Natural killer cell treated with Interleukin-12 subunit alpha and Interleukin-12 subunit beta and Interleukin-15 and Interleukin-18, amount 100 ng/mL, for 72 hours (primary cell): ENCODE measurements at regions not wholly inside any gene's neighbourhood (a gene's known extent, or its start where the extent isn't known, plus 50 kb on each side); places are given as distances from the start of the nearest gene placed in this dataset.

Experiments used
- ATAC-seq, 2 donors: fragments of 150-1000 bp; cut with Tn5 transposase in 1 of 2; sonication (Bioruptor Pico), chemical (Tn5 transposase) in 1 of 2; 2 replicates each; pipeline ENCODE4 v1.10.0; 2021
- DNase-seq: peaks from one replicate; pipeline ENCODE4 v3.0.0; 2022; ENCODE audit warnings: low spot score
- H3K27ac Mint-ChIP-seq, 2 donors: 1 replicate in 1 of 2; 2 replicates in 1 of 2; pipeline ENCODE4 v1.8.0; 2022; ENCODE audit warnings: mixed read lengths in 2 of 2, mild to moderate bottlenecking in 1 of 2, moderate library complexity in 1 of 2
- H3K27me3 Mint-ChIP-seq, 2 donors: 1 replicate in 1 of 2; 2 replicates in 1 of 2; pipeline ENCODE4 v1.8.0; 2022; ENCODE audit warnings: mixed read lengths in 2 of 2
- H3K36me3 Mint-ChIP-seq: one replicate; pipeline ENCODE4 v1.8.0; 2022; ENCODE audit warnings: mixed read lengths
- H3K4me1 Mint-ChIP-seq, 2 donors: 1 replicate in 1 of 2; 2 replicates in 1 of 2; pipeline ENCODE4 v1.8.0; 2022; ENCODE audit warnings: low read depth in 2 of 2, mixed read lengths in 2 of 2, mild to moderate bottlenecking in 1 of 2
- H3K4me3 Mint-ChIP-seq: one replicate; pipeline ENCODE4 v1.8.0; 2022; ENCODE audit warnings: mixed read lengths
- H3K9me3 Mint-ChIP-seq: 2 replicates; pipeline ENCODE4 v1.8.0; 2022; ENCODE audit warnings: mixed read lengths

- DNase-seq (no peak), ATAC-seq (no peak)
- H3K36me3 Mint-ChIP-seq = no peaks in the 10 kb centered on the region
- no peak overlapping the region for H3K4me3 Mint-ChIP-seq
- H3K27ac Mint-ChIP-seq = no peak overlapping the region
- peaks cover 24 to 46% of the 10 kb centered on the region in 2 donors for H3K27me3 Mint-ChIP-seq
- H3K4me1 Mint-ChIP-seq = peaks cover 0 to 6% of the 10 kb centered on the region in 2 donors
- H3K9me3 Mint-ChIP-seq = no peaks in the 10 kb centered on the region
These were observed 69.6 kb downstream of the ADRA2C start for GRCh38 chr4:3835527-3836405.

- ATAC-seq (no peak), DNase-seq (no peak)
- H3K27me3 Mint-ChIP-seq = peaks cover 25 to 49% of the 10 kb centered on the region in 2 donors
- H3K27ac Mint-ChIP-seq = no peak overlapping the region
- peaks cover 0 to 6% of the 10 kb centered on the region in 2 donors for H3K4me1 Mint-ChIP-seq
- no peak overlapping the region for H3K4me3 Mint-ChIP-seq
- no peaks in the 10 kb centered on the region for H3K36me3 Mint-ChIP-seq
- no peaks in the 10 kb centered on the region for H3K9me3 Mint-ChIP-seq
These were observed 70.2 kb downstream of the ADRA2C start for GRCh38 chr4:3836406-3836755.

GRCh38 chr4:3836756-3837601 is 70.8 kb downstream of the ADRA2C start:
- no peak overlapping the region for H3K27ac Mint-ChIP-seq
- no peak overlapping the region for H3K4me3 Mint-ChIP-seq
- ATAC-seq = peak; percentile 16 to 29
- peaks cover 31 to 53% of the 10 kb centered on the region in 2 donors for H3K27me3 Mint-ChIP-seq
- DNase-seq = no peak
- no peaks in the 10 kb centered on the region for H3K9me3 Mint-ChIP-seq
- peaks cover 0 to 6% of the 10 kb centered on the region in 2 donors for H3K4me1 Mint-ChIP-seq
- H3K36me3 Mint-ChIP-seq = no peaks in the 10 kb centered on the region

- H3K9me3 Mint-ChIP-seq = no peaks in the 10 kb centered on the region
- DNase-seq (no peak), ATAC-seq (peak in 1 of 2 donors; percentile 48)
- peaks cover 24 to 42% of the 10 kb centered on the region in 2 donors for H3K27me3 Mint-ChIP-seq
- H3K27ac Mint-ChIP-seq = no peak overlapping the region
- H3K4me1 Mint-ChIP-seq = peaks cover 0 to 6% of the 10 kb centered on the region in 2 donors
- H3K4me3 Mint-ChIP-seq = no peak overlapping the region
- H3K36me3 Mint-ChIP-seq = no peaks in the 10 kb centered on the region
These were observed 72.5 kb downstream of the ADRA2C start for GRCh38 chr4:3838437-3839380.

DNA sequence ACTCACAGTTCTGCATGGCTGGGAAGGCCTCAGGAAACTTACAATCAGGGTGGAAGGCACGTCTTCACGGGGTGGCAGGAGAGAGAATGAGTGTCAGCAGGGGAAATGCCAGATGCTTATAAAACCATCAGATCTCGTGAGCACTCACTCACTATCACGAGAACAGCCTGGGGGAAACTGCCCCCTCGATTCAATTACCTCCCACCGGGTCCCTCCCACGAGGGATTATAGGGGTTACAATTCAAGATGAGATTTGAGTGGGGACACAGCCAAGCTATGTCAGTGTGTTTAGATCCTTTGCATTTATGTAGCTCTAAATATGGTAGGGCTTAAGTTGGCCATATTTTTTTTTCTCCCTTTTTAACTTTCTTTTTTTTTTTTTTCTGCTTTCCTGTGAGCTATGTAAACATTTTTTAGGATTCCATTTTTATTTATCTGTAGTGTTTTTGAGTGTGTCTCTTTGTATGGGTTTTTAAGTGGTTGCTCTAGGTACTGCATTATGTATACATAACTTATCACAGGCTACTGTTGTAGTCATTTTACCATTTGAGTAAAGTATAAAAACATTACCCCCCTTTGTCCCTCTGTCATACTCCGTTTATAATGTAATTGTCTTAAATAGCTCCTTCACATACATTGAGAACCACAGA is 79.0 kb downstream of the ADRA2C start:
- ATAC-seq = no peak
- H3K9me3 Mint-ChIP-seq = no peaks in the 10 kb centered on the region
- H3K36me3 Mint-ChIP-seq = no peaks in the 10 kb centered on the region
- H3K27me3 Mint-ChIP-seq = peaks cover 28 to 43% of the 10 kb centered on the region in 2 donors
- DNase-seq = no peak
- H3K27ac Mint-ChIP-seq = no peak overlapping the region
- no peaks in the 10 kb centered on the region for H3K4me1 Mint-ChIP-seq
- no peak overlapping the region for H3K4me3 Mint-ChIP-seq

- Mint-ChIP-seq H3K36me3 (no peaks in the 10 kb centered on the region), H3K4me1 (no peaks in the 10 kb centered on the region), H3K9me3 (no peaks in the 10 kb centered on the region), H3K27ac (no peak overlapping the region), H3K4me3 (no peak overlapping the region), H3K27me3 (peaks cover 31 to 43% of the 10 kb centered on the region in 2 donors)
- DNase-seq (no peak), ATAC-seq (no peak)
These were observed 79.7 kb downstream of the ADRA2C start for GRCh38 chr4:3845744-3846429.

GRCh38 chr4:3847211-3847940 is 81.2 kb downstream of the ADRA2C start:
- no peaks in the 10 kb centered on the region for H3K4me1 Mint-ChIP-seq
- H3K27me3 Mint-ChIP-seq = peaks cover 30 to 36% of the 10 kb centered on the region in 2 donors
- H3K27ac Mint-ChIP-seq = no peak overlapping the region
- H3K36me3 Mint-ChIP-seq = no peaks in the 10 kb centered on the region
- no peaks in the 10 kb centered on the region for H3K9me3 Mint-ChIP-seq
- no peak for DNase-seq
- H3K4me3 Mint-ChIP-seq = no peak overlapping the region
- ATAC-seq = no peak

DNA sequence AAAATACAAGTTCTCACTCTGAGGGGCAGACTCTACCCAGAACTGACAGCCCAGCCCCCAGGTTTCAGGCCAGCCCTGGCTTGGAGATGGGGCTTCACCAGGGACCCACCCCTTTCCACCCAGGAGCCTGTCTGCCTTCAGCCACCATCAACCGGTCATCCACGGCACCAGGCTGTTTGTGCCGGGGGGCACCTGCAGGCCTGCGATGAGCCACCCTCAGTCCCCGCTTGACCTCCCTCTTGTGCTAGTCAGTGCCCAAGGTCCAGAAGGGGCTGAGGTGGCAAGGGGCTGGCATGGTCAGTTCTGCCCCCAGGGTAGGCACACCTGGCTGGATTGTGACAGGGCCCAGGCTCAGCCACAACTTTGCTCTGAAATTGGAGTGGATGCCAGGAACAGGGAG is 82.1 kb downstream of the ADRA2C start:
- DNase-seq (no peak), ATAC-seq (no peak)
- Mint-ChIP-seq H3K9me3 (no peaks in the 10 kb centered on the region), H3K4me1 (no peaks in the 10 kb centered on the region), H3K27ac (no peak overlapping the region), H3K36me3 (no peaks in the 10 kb centered on the region), H3K4me3 (no peak overlapping the region), H3K27me3 (peaks cover 36 to 43% of the 10 kb centered on the region in 2 donors)

GRCh38 chr4:3849140-3849539 is 83.0 kb downstream of the ADRA2C start:
- H3K4me1 Mint-ChIP-seq = no peaks in the 10 kb centered on the region
- no peak overlapping the region for H3K4me3 Mint-ChIP-seq
- DNase-seq (no peak), ATAC-seq (no peak)
- no peak overlapping the region for H3K27ac Mint-ChIP-seq
- H3K36me3 Mint-ChIP-seq = no peaks in the 10 kb centered on the region
- H3K9me3 Mint-ChIP-seq = no peaks in the 10 kb centered on the region
- peaks cover 40 to 41% of the 10 kb centered on the region in 2 donors for H3K27me3 Mint-ChIP-seq

DNA sequence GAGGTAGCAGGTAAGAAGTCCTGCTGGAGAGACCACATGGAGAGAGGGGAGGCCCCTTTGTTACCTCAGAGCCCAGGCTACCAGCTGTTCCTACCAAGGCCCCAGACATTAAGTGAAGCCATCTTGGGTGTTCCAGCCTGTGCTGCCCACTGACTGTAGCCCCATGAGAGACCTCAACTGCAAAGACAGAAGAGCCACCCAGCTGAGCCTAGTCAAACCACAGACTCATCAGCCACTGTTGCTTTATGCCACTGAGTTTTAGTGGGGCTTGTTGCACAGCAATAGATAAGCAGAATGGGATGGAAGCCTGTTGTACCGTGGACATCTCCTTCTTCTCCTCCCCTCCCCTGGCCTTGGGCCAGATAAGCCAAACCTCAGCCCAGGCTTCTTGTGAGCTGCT is 83.9 kb downstream of the ADRA2C start:
- H3K4me1 Mint-ChIP-seq = no peaks in the 10 kb centered on the region
- no peak overlapping the region for H3K27ac Mint-ChIP-seq
- no peak overlapping the region for H3K4me3 Mint-ChIP-seq
- no peak for DNase-seq
- peaks cover 30 to 39% of the 10 kb centered on the region in 2 donors for H3K27me3 Mint-ChIP-seq
- no peaks in the 10 kb centered on the region for H3K9me3 Mint-ChIP-seq
- H3K36me3 Mint-ChIP-seq = no peaks in the 10 kb centered on the region
- ATAC-seq = no peak

DNA sequence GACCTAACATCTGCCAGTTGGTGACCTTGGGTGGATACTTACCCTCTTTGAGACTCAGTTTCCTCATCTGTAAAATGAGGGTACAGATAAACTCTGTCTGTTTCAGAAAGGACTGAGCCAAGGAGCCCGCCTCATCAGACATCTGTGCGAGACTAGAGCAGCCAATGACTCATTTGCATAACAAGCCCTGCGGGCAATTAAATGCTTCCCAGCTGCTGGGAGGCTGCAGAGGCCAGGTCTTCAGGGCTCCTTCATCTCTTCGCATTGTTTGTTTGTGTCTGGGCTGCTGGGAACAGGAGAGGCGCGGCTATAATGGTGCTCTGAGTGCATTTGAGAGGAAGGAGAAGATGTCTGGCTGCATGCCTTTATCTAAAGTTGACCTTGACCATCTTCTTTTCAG is 85.0 kb downstream of the ADRA2C start:
- no peak overlapping the region for H3K4me3 Mint-ChIP-seq
- H3K27me3 Mint-ChIP-seq = peaks cover 31 to 41% of the 10 kb centered on the region in 2 donors
- no peak for DNase-seq
- H3K4me1 Mint-ChIP-seq = no peaks in the 10 kb centered on the region
- H3K27ac Mint-ChIP-seq = no peak overlapping the region
- no peak for ATAC-seq
- H3K36me3 Mint-ChIP-seq = no peaks in the 10 kb centered on the region
- no peaks in the 10 kb centered on the region for H3K9me3 Mint-ChIP-seq

- DNase-seq (no peak), ATAC-seq (no peak)
- no peak overlapping the region for H3K27ac Mint-ChIP-seq
- no peaks in the 10 kb centered on the region for H3K4me1 Mint-ChIP-seq
- H3K9me3 Mint-ChIP-seq = no peaks in the 10 kb centered on the region
- peaks cover 27 to 42% of the 10 kb centered on the region in 2 donors for H3K27me3 Mint-ChIP-seq
- H3K36me3 Mint-ChIP-seq = no peaks in the 10 kb centered on the region
- no peak overlapping the region for H3K4me3 Mint-ChIP-seq
These were observed 85.7 kb downstream of the ADRA2C start for GRCh38 chr4:3851881-3852280.
